ENCODE measurements at regions not wholly inside any gene's neighbourhood (a gene's known extent, or its start where the extent isn't known, plus 50 kb on each side); places are given as distances from the start of the nearest gene placed in this dataset.

DNA sequence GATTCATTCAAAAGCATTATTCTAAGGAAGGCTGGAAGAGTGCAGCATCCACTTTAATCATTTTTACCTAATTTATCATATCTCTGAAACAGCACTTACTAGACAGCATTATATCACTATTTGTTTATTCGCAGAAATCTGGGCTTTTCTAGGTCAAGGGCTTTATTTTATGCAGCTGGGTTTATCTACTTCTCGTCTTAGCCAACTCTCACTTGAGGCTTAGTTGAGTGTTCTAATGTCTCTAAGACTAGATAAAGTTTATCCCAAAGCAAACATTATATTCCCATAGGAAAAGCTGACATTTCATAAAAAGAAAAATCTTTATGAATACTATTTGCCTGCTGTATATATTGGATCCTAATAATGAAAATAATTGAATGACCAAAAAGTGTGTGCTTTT lies 720.8 kb upstream of the FLRT2 start:
- TF ChIP-seq, protein P1, sequence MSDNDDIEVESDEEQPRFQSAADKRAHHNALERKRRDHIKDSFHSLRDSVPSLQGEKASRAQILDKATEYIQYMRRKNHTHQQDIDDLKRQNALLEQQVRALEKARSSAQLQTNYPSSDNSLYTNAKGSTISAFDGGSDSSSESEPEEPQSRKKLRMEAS (IDR thresholded peaks at IDR 0.05; ENCODE audit: insufficient read depth, insufficient read length) = no peak
- no peak for TF ChIP-seq CTCF (IDR thresholded peaks at IDR 0.05; ENCODE audit: extremely low read depth in 1 of 2, insufficient read depth in 1 of 2, low read depth in 1 of 2, low read length in 2 of 2)
- no peak for TF ChIP-seq JUN (IDR thresholded peaks at IDR 0.05; ENCODE audit: borderline replicate concordance, insufficient read depth, insufficient read length, low read depth)
- TF ChIP-seq POLR2A (IDR thresholded peaks at IDR 0.05; ENCODE audit: low read depth, low read length) = no peak
- no peak for TF ChIP-seq FOS (IDR thresholded peaks at IDR 0.05; ENCODE audit: borderline replicate concordance, insufficient read depth, low read length)
- TF ChIP-seq POLR2AphosphoS5 (IDR thresholded peaks at IDR 0.05; ENCODE audit: insufficient read depth, low read depth, low read length) = no peak
